ENCODE measurements at regions not wholly inside any gene's neighbourhood (a gene's known extent, or its start where the extent isn't known, plus 50 kb on each side); places are given as distances from the start of the nearest gene placed in this dataset.

- no peak for TF ChIP-seq CTCF (conservative IDR thresholded peaks at IDR 0.05 in 1 of 2, IDR thresholded peaks at IDR 0.05 in 1 of 2; ENCODE audit: extremely low read depth in 1 of 2, insufficient read depth in 1 of 2, low read depth in 1 of 2, low read length in 2 of 2)
- TF ChIP-seq EZH2 (IDR thresholded peaks at IDR 0.05; ENCODE audit: borderline replicate concordance, low read length): no peak
These were observed 1633.9 kb downstream of the GRIK2 start for GRCh38 chr6:103027271-103027931.
